C1 segment of cervical spinal cord (tissue), 14 donors: ENCODE measurements at regions not wholly inside any gene's neighbourhood (a gene's known extent, or its start where the extent isn't known, plus 50 kb on each side); places are given as distances from the start of the nearest gene placed in this dataset.
"Not testable (repeated sequence)": the region's sequence is repeated elsewhere in the genome, so short reads cannot be mapped to it uniquely, and the experiment has no call there.

Source experiments
- DNase-seq, 14 donors: peaks; one replicate each; lab custom pipeline; 2025; lab: John Stamatoyannopoulos, UW

DNA sequence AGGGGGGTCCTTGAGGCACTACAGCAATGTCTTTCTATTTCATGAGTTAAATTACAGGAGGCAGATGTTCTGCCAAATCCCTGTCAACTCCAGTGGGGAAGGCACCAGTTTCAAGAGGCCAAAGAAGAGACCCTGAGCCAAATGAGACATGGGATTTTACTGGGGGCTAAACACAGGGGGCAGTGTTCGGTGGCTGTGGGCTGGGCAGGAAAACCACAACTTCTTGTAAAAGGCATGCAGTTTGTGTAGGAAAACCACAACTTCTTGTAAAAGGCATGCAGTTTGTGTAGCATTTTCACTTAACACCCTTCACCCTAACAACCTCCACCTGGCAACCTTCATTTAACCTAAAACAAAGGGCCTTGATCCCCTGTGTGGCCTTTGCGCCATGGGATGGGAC is 61.0 kb downstream of the POLR2M start:
- DNase-seq = no peak

DNA sequence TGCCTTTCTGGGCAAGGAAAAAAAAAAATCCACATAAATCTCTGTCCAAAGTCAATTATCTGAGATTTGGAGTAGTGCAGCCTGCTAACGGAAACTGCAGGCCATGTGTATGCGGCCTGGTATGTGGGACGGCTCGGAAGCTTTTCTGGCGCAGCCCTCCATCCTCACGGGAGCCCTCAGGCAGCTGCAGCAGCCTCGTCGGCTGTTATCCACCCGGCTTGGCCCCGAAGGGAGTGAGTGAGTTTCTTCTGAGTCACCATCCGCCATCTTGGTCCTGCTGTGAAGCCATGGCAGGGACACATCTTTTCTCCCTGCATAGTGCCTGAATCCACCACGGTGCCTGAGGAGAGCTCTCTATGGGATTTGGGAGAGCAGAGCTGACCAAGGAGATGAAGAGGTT is 62.8 kb downstream of the POLR2M start:
- DNase-seq = no peak

DNA sequence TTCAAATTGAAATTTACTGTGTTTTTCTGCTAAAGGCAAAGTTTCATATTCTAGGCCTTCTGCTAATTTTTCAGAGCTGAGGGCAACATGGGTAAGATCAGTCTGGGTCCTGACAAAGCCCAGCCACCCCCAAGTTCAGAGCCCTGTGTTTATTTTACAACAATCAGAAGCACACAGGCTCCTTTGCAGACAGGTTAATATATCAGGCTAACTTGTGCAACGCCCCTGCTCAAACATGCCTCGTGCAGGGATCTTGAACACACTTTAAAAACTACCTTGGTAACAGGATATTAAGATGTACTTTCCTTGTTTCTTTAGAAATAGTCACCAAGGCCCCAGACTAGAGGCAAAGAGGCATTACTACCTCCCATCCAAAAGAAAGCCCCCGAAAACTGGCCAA is 64.0 kb downstream of the POLR2M start:
- DNase-seq = no peak

DNA sequence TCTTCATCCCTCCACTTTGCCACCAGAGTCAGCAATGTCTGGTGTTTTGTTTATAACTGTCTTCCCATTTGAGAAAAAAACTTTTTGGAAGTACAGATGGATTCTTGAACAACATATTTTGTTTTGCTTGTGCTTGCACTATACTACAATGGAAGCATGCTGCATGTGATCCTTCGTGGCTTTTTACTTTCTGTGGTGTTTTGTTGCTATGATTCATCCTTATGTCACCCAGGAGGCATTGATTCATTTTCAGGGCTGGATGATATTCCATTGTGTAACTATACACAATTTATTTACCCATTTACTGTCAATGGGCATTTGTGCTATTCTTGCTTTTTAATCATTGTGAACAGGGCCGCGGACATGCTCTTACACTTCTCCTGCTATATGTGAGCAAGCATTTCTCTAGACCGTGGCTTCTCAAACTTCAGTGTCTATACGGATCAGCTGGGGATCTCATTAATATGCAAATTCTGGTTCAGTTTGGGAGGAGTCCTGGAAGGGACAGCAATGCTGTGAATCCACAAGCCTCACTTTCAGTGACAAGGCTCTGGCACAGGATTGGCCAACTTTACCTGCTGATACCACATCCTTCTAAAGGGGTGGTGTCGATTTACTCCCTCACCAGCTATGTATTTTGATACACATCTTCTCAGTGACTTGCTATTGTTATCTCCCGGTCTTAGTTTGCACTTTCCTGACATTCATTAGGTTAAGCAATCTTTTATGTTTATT is 65.9 kb downstream of the POLR2M start:
- DNase-seq = no peak

DNA sequence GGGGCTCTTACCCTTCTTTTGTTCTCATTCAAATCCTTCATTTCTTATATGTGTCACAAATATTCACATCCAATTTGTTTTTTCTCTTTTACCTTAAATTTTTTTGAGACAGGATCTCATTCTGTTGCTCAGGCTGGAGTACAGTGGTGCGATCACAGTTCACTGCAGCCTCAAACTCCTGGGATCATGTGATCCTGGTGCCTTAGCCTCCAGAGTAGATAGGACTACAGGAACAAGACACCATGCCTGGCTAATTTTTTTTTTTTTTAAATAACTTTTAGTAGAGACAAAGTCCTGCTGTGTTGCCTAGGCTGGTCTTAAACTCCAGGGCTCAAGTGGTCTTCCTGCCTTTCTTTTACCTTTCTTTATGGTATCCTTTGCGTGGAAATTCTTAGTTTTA is 66.5 kb downstream of the POLR2M start:
- DNase-seq = no peak

DNA sequence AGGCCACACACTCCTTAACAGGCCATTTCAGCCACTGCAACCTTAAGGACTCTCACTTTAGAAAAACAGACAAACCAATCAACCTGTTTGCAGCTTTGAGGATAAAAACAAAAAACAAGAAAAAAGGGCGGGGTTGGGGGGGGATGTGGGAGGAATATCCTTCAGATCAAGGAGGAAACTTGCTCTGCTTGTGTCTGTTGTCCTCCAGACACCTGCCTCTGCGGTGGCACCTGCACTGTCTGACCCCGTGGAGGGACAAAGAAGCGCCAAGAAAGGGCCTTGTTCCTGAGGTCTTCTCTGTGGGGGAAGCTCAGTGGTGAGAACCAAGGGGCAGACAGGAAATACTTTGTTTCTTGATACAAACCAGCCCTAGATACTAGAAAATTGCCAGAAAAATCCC is 70.5 kb downstream of the POLR2M start:
- DNase-seq = no peak

GRCh38 chr15:57780471-57780870 is 74.0 kb downstream of the POLR2M start:
- no peak for DNase-seq

GRCh38 chr15:57782731-57783130 is 76.2 kb downstream of the POLR2M start:
- no peak for DNase-seq

DNA sequence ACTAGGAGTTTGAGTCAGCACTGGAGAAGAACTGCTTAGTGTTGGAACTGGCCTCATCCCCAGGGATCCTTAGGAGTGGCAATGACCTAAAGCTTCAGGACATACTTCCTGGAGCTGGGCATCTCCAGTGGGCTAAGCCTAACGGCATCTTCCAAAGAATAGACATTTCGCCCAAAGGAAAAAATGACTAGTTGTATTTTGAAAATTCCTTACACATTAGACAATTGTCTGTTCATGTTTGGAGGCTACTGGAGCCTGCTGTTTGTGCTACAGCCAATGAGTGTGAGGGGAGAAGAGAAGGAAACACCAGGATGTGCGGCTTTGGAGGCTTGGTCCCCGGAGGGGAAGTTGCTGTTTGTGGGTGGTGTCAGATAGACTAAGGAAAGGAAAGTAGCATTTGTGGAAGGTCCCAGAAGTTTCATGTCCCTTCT is 77.6 kb downstream of the POLR2M start:
- DNase-seq = peak in 1 of 14 donors; percentile 2

GRCh38 chr15:57785039-57785438 is 78.5 kb downstream of the POLR2M start:
- DNase-seq = no peak

DNA sequence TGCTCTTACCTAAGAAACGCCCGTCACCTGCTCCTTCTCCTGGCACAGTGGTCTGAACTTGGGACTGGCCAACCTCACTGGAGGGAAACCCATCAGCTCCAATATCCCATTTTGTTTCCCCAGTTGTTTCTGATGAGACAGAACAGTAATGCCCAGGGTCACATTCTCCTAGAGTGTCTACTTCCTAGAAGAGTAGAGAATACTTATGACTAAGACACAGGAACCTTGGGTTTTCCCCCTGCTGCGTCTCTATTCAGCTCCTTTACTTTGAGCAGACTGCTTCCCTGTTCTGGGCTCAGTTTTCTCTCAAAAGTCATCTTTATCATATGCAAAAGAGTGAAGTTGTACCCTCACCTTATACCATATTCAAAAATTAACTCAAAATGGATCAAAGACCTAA is 79.4 kb downstream of the POLR2M start:
- no peak for DNase-seq

GRCh38 chr15:57789225-57789624 is 82.7 kb downstream of the POLR2M start:
- DNase-seq = no peak

- DNase-seq = no peak
These were observed 86.4 kb downstream of the POLR2M start for GRCh38 chr15:57792724-57793449.

GRCh38 chr15:57795261-57795660 is 88.7 kb downstream of the POLR2M start:
- no peak for DNase-seq

DNA sequence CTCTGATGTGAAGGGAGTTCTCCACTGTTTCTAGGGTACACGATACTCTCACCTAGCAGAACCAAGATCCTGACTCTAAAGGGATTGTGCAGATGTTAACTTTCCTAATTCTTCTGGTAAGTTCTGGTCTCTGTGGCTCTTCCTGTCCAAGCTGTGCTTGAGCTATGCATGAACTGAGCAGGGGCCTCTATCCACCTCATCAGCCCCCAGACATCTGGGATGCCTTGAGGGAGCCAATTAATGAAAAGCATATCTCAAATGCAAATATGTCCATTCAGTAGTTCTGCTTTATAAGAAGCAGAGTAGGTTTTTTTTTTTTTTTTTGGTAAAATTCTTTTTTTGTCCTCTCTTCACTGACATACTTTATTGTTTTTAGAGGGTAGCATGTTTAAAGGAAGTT is 89.6 kb downstream of the POLR2M start:
- no peak for DNase-seq

GRCh38 chr15:57797110-57797509 is 90.6 kb downstream of the POLR2M start:
- no peak for DNase-seq

DNA sequence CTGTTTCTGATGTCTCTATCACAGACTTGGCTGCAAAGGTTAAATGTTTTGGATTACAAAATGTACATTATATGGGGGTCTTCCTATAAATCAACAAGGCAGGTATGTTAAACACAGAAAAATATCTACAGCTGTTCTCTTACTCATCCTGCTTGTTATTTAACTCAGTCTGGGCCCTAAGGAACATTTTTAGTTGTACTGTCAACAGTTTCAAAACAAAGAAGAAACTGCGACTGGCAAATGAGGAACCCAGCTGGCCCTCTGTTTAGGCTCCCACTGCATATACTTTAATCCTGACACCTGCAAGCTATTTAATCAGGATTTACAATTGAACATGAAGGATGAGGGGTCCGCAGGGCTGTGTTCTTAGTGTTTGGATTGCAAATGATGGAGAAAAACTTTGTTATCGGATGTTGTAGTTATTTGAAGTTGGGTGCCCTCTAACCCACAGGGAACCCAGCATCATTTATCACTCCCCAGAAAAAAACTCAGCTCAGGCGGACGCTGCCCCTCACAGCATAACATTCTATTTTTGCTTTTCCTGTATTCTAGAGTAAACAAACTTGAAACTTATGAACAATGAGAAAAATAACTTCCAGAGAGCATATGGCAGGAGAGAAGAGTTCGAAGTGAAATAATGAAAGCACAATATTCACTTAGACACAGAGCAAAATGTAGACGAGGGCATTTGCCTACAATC is 91.2 kb downstream of the POLR2M start:
- no peak for DNase-seq

- no peak for DNase-seq
These were observed 99.5 kb downstream of the POLR2M start for GRCh38 chr15:57806003-57806402.

- DNase-seq = not testable (repeated sequence)
These were observed 102.8 kb downstream of the POLR2M start for GRCh38 chr15:57809285-57809684.

DNA sequence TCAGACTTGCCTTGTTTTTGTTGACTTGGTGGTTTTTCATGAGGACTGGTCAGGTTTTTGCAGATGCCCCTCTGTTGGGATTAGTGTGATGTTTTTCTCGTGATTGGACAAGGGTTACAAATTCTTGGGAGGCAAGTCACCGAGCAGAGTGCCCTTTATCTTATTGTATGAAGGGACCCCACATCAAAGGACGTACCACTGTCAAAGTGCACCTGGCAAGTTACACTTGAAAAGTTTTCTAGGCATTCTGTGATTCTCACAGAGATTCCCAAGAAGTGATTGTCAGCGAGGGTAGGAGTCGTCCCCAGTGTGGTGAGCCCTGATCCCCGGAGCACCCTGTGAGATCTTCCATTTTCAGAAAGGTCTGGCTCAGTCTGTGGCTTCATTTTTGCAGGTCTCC is 110.1 kb downstream of the POLR2M start:
- DNase-seq = no peak

GRCh38 chr15:57819646-57820045 is 113.1 kb downstream of the POLR2M start:
- DNase-seq = no peak

- no peak for DNase-seq
These were observed 113.6 kb downstream of the POLR2M start for GRCh38 chr15:57820119-57820518.

- peak in 1 of 14 donors; percentile 33 for DNase-seq
These were observed 115.3 kb downstream of the POLR2M start for GRCh38 chr15:57821826-57822225.
